ENCODE measurements at regions not wholly inside any gene's neighbourhood (a gene's known extent, or its start where the extent isn't known, plus 50 kb on each side); places are given as distances from the start of the nearest gene placed in this dataset.

- TF ChIP-seq POLR2A (IDR thresholded peaks at IDR 0.05; ENCODE audit: low read length) (no peak), GATA1 (IDR thresholded peaks at IDR 0.05; ENCODE audit: low read depth, low read length) (no peak)
- no peak for DNase-seq
Measured at GRCh38 chr19:32141840-32142511, 203.4 kb upstream of the ZNF507 start.

DNA sequence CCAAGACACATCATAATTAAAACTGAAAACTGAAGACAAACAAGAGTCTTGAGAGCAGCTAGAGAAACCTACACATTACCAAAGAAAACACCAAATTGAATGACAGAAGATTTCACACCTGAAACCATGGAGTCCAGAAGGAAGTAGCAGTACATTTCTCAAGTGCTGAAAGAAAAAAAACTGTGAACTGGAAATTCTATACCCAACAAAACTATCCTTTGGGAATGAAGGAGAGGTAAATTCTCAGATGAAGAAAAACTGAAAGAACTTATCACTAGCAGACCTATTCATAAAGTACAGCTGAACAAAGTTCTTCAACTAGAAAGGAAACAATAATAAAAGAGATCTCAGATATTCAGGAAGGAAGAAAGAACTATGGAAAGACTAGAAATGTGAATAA, 198.7 kb upstream of the ZNF507 start:
- no peak for TF ChIP-seq POLR2A (IDR thresholded peaks at IDR 0.05; ENCODE audit: low read length)
- TF ChIP-seq GATA1 (IDR thresholded peaks at IDR 0.05; ENCODE audit: low read depth, low read length) = no peak
- DNase-seq = no peak

DNA sequence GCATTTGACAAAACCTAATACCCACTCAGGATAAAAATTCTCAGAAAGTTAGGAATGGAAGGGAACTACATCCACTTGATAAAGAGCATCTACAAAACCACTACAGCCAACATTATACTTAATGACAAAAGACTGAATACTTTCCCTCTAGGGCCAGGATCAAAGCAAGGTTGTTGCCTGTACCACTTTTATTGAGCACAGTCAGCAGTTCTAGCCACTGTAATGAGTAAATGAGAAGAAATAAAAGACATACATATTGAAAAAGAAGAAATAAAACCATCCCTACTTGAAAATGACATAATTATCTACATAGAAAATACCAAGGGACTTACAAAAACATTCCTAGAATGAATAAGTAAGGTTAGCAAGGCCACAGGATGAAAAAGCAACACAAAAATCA, 194.8 kb upstream of the ZNF507 start:
- DNase-seq = no peak
- no peak for TF ChIP-seq GATA1 (IDR thresholded peaks at IDR 0.05; ENCODE audit: low read depth, low read length)
- no peak for TF ChIP-seq POLR2A (IDR thresholded peaks at IDR 0.05; ENCODE audit: low read length)

GRCh38 chr19:32154418-32154817, 191.0 kb upstream of the ZNF507 start:
- no peak for DNase-seq
- TF ChIP-seq GATA1 (IDR thresholded peaks at IDR 0.05; ENCODE audit: low read depth, low read length) (no peak), POLR2A (IDR thresholded peaks at IDR 0.05; ENCODE audit: low read length) (no peak)

GRCh38 chr19:32164384-32164992, 180.9 kb upstream of the ZNF507 start:
- no peak for TF ChIP-seq GATA1 (IDR thresholded peaks at IDR 0.05; ENCODE audit: low read depth, low read length)
- TF ChIP-seq POLR2A (IDR thresholded peaks at IDR 0.05; ENCODE audit: low read length) = no peak
- no peak for DNase-seq

DNA sequence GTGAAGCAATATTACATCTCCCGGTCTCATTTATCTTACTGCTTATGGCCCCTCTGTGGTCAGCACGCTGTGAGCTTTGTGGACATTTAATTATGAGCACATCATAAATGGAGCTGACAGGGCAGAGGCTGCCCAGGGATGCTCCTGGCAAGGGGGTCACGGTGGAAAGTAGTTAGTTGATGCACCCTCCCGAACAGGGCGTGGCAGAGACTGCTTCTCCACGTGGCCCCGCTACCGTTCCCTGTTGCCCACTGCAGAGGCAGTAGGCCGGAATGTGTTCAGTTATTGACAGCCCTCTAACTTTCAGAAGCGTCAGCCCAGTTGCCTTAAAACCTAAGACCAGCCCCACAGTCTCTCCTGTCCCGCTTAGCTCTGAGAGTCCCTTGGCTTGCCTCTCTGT, 180.3 kb upstream of the ZNF507 start:
- TF ChIP-seq POLR2A (IDR thresholded peaks at IDR 0.05; ENCODE audit: low read length) (no peak), GATA1 (IDR thresholded peaks at IDR 0.05; ENCODE audit: low read depth, low read length) (no peak)
- no peak for DNase-seq

DNA sequence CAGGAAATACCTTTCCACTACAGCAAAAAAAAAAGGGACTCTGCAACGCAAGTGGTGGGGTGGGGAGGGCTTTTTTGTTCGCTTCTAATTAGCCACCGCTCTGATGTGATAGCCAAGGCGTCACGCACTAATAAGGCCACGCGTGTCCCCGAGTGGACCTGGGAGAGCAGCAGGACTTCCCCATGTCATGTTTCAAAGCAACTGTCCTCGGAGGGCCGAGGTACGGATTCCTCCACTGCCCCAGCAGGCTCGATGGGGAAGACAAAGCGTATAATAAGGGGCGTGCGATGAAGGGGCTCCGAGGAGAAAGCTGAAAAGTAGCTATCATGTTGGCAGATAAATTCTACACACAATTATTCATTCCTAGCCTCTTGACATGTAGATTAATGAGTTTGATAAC, 179.7 kb upstream of the ZNF507 start:
- no peak for DNase-seq
- TF ChIP-seq POLR2A (IDR thresholded peaks at IDR 0.05; ENCODE audit: low read length) (no peak), GATA1 (IDR thresholded peaks at IDR 0.05; ENCODE audit: low read depth, low read length) (no peak)

- no peak for TF ChIP-seq GATA1 (IDR thresholded peaks at IDR 0.05; ENCODE audit: low read depth, low read length)
- TF ChIP-seq POLR2A (IDR thresholded peaks at IDR 0.05; ENCODE audit: low read length) = no peak
- DNase-seq = no peak
Measured at GRCh38 chr19:32166238-32166637, 179.2 kb upstream of the ZNF507 start.

DNA sequence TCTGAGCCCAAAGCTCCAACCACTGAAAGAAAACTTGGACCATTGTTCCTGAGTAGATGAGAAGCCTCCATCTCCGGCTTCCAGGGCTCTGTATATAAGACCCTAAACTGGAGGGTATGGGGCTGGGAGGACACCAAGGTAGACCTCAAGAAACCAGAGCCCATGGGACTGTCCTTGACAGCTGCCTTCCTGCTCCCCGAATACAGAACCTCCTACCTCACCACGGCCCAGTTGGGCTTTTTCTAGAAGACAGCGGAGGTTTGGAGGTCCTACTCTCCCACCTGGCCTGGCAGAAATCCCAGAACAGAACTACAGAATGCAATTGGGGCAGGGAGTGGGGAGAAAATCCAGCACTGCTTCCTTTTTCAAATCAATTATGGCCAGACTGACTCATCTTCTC, 177.3 kb upstream of the ZNF507 start:
- no peak for DNase-seq
- TF ChIP-seq POLR2A (IDR thresholded peaks at IDR 0.05; ENCODE audit: low read length) = no peak

DNA sequence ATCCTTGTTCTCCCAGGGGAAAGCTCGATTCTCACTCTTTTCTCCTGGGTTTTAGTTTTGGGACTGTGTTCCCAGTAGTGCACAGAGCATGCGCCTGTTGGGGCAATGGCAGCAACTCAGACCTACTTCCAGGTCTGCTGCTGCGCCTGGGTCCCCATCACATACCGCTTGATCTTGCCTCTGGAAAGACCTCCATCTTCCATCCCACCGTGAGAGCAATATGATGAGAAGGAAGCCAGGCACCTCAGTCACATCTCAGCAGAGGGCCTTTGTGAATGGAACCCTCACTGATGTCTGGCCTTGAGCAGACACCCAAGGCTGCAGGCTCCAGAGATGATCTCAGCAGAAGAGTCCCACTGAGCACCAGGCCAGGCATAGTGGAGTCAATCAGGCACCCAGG, 176.8 kb upstream of the ZNF507 start:
- TF ChIP-seq POLR2A (IDR thresholded peaks at IDR 0.05; ENCODE audit: low read length) = no peak
- TF ChIP-seq GATA1 (IDR thresholded peaks at IDR 0.05; ENCODE audit: low read depth, low read length) = no peak

GRCh38 chr19:32171719-32172151, 173.7 kb upstream of the ZNF507 start:
- no peak for TF ChIP-seq GATA1 (IDR thresholded peaks at IDR 0.05; ENCODE audit: low read depth, low read length)
- no peak for TF ChIP-seq POLR2A (IDR thresholded peaks at IDR 0.05; ENCODE audit: low read length)
- no peak for DNase-seq

More for the DNA sequence above, 176.8 kb upstream of the ZNF507 start:
- DNase-seq = no peak

DNA sequence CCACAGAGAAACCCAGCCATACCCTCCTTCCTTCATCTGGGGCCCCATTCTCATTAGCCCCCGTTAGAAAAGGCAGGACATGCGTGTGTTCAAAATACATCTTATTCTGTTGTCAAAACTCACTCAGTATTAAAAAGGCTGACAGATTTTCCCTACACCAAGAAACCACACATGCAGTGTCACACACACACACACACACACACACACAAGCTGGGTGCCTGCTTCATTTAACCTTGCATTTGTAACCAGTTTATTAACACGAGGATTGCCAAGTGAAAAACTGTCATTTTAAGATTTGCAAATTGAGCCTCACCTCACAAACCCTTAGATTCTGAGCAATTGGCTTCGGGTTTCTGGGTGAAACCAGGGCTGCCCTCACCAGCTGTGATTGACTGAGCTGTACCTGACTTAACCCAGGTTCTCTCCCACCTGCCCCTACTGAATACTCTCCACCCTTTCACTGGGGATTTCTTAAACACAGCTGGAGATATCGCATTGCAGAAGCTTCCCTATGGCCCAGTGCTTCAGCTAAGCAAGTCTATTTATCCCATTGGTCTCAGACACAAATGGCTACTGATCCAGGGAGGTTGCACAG, 172.7 kb upstream of the ZNF507 start:
- DNase-seq = no peak
- TF ChIP-seq GATA1 (IDR thresholded peaks at IDR 0.05; ENCODE audit: low read depth, low read length) (no peak), POLR2A (IDR thresholded peaks at IDR 0.05; ENCODE audit: low read length) (no peak)

- TF ChIP-seq GATA1 (IDR thresholded peaks at IDR 0.05; ENCODE audit: low read depth, low read length) (no peak), POLR2A (IDR thresholded peaks at IDR 0.05; ENCODE audit: low read length) (no peak)
- no peak for DNase-seq
Measured at GRCh38 chr19:32173836-32174235, 171.6 kb upstream of the ZNF507 start.

DNA sequence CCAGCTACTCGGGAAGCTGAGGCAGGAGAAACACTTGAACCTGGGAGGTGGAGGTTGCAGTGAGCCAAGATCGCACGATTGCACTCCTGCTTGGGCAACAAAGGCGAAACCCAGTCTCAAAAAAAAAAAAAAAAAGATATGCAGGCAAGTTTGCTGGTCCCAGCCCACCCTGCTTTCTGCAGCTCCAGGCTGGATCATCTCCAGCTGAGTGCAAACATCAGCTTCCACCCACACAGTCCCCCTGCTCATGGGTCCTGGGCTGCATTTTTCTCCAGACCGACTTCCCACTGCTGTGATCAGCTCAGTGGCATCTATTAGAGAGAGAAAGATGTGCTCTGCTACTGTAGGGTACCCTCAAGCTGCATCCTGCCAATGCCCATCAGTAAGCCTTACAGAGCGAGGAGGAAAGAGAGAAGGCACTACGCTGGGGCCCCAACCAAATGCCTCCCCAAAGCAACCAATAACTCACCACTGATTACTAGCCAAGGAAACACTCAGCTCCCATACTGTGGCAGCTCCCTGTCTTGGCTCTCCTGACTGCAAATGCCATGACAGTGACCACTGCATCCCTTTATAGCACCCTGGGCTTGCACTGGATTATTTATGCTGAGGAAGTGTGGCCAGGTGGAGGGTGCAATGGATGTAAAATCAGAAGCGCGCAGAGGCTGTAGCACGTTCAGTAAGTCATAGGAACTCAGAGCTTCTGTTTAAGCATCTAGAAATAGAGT, 170.9 kb upstream of the ZNF507 start:
- DNase-seq = no peak
- TF ChIP-seq POLR2A (IDR thresholded peaks at IDR 0.05; ENCODE audit: low read length) = no peak
- TF ChIP-seq GATA1 (IDR thresholded peaks at IDR 0.05; ENCODE audit: low read depth, low read length) = no peak
